B cell (primary cell): ENCODE measurements at regions not wholly inside any gene's neighbourhood (a gene's known extent, or its start where the extent isn't known, plus 50 kb on each side); places are given as distances from the start of the nearest gene placed in this dataset.

Experiments used
- CTCF ChIP-seq: fragments of 200-600 bp; IDR thresholded peaks from one replicate; pipeline ENCODE4 v1.8.0; 2022; ENCODE audit warnings: antibody characterized with exemption, mild to moderate bottlenecking
- EZH2 ChIP-seq: IDR thresholded peaks from 2 replicates; pipeline ENCODE4 v1.6.1; 2012; ENCODE audit warnings: borderline replicate concordance, low read depth, mild to moderate bottlenecking, moderate library complexity, low read length; ENCODE audit not compliant: insufficient read depth, poor library complexity, severe bottlenecking

- no peak for TF ChIP-seq CTCF
- no peak for TF ChIP-seq EZH2
Measured at GRCh38 chr14:30299915-30300314, 259.0 kb upstream of the G2E3 start.
